Fibroblast of skin of scalp (primary cell): ENCODE measurements at regions not wholly inside any gene's neighbourhood (a gene's known extent, or its start where the extent isn't known, plus 50 kb on each side); places are given as distances from the start of the nearest gene placed in this dataset.

ENCODE experiments used
- DNase-seq: peaks from one replicate; pipeline ENCODE4 v3.0.0-alpha.2; 2013

- DNase-seq: no peak
Observed at GRCh38 chr1:30325999-30326398, 397.4 kb downstream of the MATN1 start.

- no peak for DNase-seq
Observed at GRCh38 chr1:30325085-30325935, 398.1 kb downstream of the MATN1 start.

- no peak for DNase-seq
Observed at GRCh38 chr1:30324251-30325084, 398.9 kb downstream of the MATN1 start.

- DNase-seq: no peak
Observed at GRCh38 chr1:30323841-30324240, 399.5 kb downstream of the MATN1 start.

GRCh38 chr1:30323352-30323751 is 400.0 kb downstream of the MATN1 start:
- DNase-seq: no peak

GRCh38 chr1:30322859-30323257 is 400.5 kb downstream of the MATN1 start:
- no peak for DNase-seq

- DNase-seq: no peak
Observed at GRCh38 chr1:30321996-30322858, 401.2 kb downstream of the MATN1 start.

GRCh38 chr1:30321246-30321910 is 402.0 kb downstream of the MATN1 start:
- DNase-seq: no peak

GRCh38 chr1:30320581-30320890 is 402.8 kb downstream of the MATN1 start:
- no peak for DNase-seq

- DNase-seq: no peak
Observed at GRCh38 chr1:30319765-30320580, 403.4 kb downstream of the MATN1 start.

- no peak for DNase-seq
Observed at GRCh38 chr1:30318864-30319718, 404.3 kb downstream of the MATN1 start.

- no peak for DNase-seq
Observed at GRCh38 chr1:30318413-30318812, 405.0 kb downstream of the MATN1 start.

- no peak for DNase-seq
Observed at GRCh38 chr1:30317921-30318320, 405.5 kb downstream of the MATN1 start.

- DNase-seq: no peak
Observed at GRCh38 chr1:30316056-30316455, 407.3 kb downstream of the MATN1 start.

- peak; percentile 2 for DNase-seq
Observed at GRCh38 chr1:30315185-30315960, 408.0 kb downstream of the MATN1 start.

GRCh38 chr1:30314591-30314990 is 408.8 kb downstream of the MATN1 start:
- no peak for DNase-seq

GRCh38 chr1:30313584-30313983 is 409.8 kb downstream of the MATN1 start:
- no peak for DNase-seq

- no peak for DNase-seq
Observed at GRCh38 chr1:30313176-30313575, 410.2 kb downstream of the MATN1 start.

- DNase-seq: no peak
Observed at GRCh38 chr1:30312226-30312625, 411.2 kb downstream of the MATN1 start.

- no peak for DNase-seq
Observed at GRCh38 chr1:30311749-30312148, 411.6 kb downstream of the MATN1 start.
